ENCODE measurements at regions not wholly inside any gene's neighbourhood (a gene's known extent, or its start where the extent isn't known, plus 50 kb on each side); places are given as distances from the start of the nearest gene placed in this dataset.
A peak's percentile ranks its signal among the peaks of the same experiment; 100 is the strongest.

GRCh38 chr12:88645816-88646215 lies 65.5 kb upstream of the KITLG start:
- H3K27me3 ChIP-seq, result no peaks in the 10 kb centered on the region
- H3K4me1 ChIP-seq, result no peaks in the 10 kb centered on the region
- no peak overlapping the region for H3K27ac ChIP-seq
- TF ChIP-seq POLR2AphosphoS5 (IDR thresholded peaks at IDR 0.05) (no peak), EP300 (IDR thresholded peaks at IDR 0.05) (no peak), CTCF (IDR thresholded peaks at IDR 0.05) (no peak), POLR2A (IDR thresholded peaks at IDR 0.05) (no peak)
- ATAC-seq, result no peak
- H3K9me3 ChIP-seq, result no peaks in the 10 kb centered on the region
- no peaks in the 10 kb centered on the region for H3K36me3 ChIP-seq
- H3K4me3 ChIP-seq, result no peak overlapping the region
- WGBS, 2 donors (ENCODE audit: low coverage in 1 of 2), result 50 to 100% methylated on average over 1 of the region's 1 CpG

GRCh38 chr12:88644946-88645702 lies 64.9 kb upstream of the KITLG start:
- no peak for ATAC-seq
- TF ChIP-seq POLR2AphosphoS5 (IDR thresholded peaks at IDR 0.05) (no peak), EP300 (IDR thresholded peaks at IDR 0.05) (no peak), CTCF (IDR thresholded peaks at IDR 0.05) (no peak), POLR2A (IDR thresholded peaks at IDR 0.05) (no peak)
- 82 to 85% methylated on average over 7 of the region's 7 CpGs for WGBS, 2 donors (ENCODE audit: low coverage in 1 of 2)
- no peak overlapping the region for H3K4me3 ChIP-seq
- H3K9me3 ChIP-seq, result no peaks in the 10 kb centered on the region
- H3K4me1 ChIP-seq, result no peaks in the 10 kb centered on the region
- H3K27me3 ChIP-seq, result no peaks in the 10 kb centered on the region
- no peaks in the 10 kb centered on the region for H3K36me3 ChIP-seq
- H3K27ac ChIP-seq, result no peak overlapping the region

GRCh38 chr12:88643685-88644084 lies 63.4 kb upstream of the KITLG start:
- Histone ChIP-seq H3K27me3 (no peaks in the 10 kb centered on the region), H3K9me3 (no peaks in the 10 kb centered on the region), H3K4me1 (peaks cover 4 to 14% (median 9%) of the 10 kb centered on the region in 3 donors), H3K4me3 (no peak overlapping the region), H3K27ac (no peak overlapping the region), H3K36me3 (no peaks in the 10 kb centered on the region)
- TF ChIP-seq CTCF (IDR thresholded peaks at IDR 0.05) (no peak), POLR2AphosphoS5 (IDR thresholded peaks at IDR 0.05) (no peak), EP300 (IDR thresholded peaks at IDR 0.05) (no peak), POLR2A (IDR thresholded peaks at IDR 0.05) (no peak)
- ATAC-seq, result peak; percentile 54
- 85 to 100% methylated on average over 1 to 2 of the region's 2 CpGs for WGBS, 2 donors (ENCODE audit: low coverage in 1 of 2)

GRCh38 chr12:88642675-88643431 lies 62.6 kb upstream of the KITLG start:
- no peaks in the 10 kb centered on the region for H3K9me3 ChIP-seq
- H3K4me3 ChIP-seq, result no peak overlapping the region
- peaks cover 8 to 22% (median 9%) of the 10 kb centered on the region in 3 donors for H3K4me1 ChIP-seq
- WGBS, 2 donors (ENCODE audit: low coverage in 1 of 2), result 31 to 67% methylated on average over 1 of the region's 1 CpG
- no peak overlapping the region for H3K27ac ChIP-seq
- no peaks in the 10 kb centered on the region for H3K36me3 ChIP-seq
- TF ChIP-seq CTCF (IDR thresholded peaks at IDR 0.05), result no peak
- TF ChIP-seq EP300 (IDR thresholded peaks at IDR 0.05), result no peak
- TF ChIP-seq POLR2AphosphoS5 (IDR thresholded peaks at IDR 0.05), result no peak
- TF ChIP-seq POLR2A (IDR thresholded peaks at IDR 0.05), result no peak
- ATAC-seq, result no peak
- H3K27me3 ChIP-seq, result no peaks in the 10 kb centered on the region

Measured in gastroesophageal sphincter (tissue), 4 donors.